AG04449 (cell line): ENCODE measurements at regions not wholly inside any gene's neighbourhood (a gene's known extent, or its start where the extent isn't known, plus 50 kb on each side); places are given as distances from the start of the nearest gene placed in this dataset.

Experiments used
- CTCF ChIA-PET: fragments of 350-600 bp; formaldehyde crosslinking; extraction: SDS; loops from one replicate; lab custom pipeline; 2021; ENCODE audit warnings: antibody characterized with exemption; lab: Yijun Ruan, JAX
- POLR2A ChIA-PET: fragments of 400-600, 350-600 bp; formaldehyde crosslinking; extraction: SDS; loops from one replicate; lab custom pipeline; 2020; ENCODE audit warnings: antibody characterized with exemption, inconsistent platforms; lab: Yijun Ruan, JAX
- DNase-seq: peaks from one replicate; pipeline ENCODE4 v3.0.0-alpha.2; 2010; ENCODE audit warnings: low read depth, low spot score
- H3K4me3 ChIP-seq: 2 replicates; pipeline ENCODE4 v1.5.1; 2011; ENCODE audit warnings: low read depth, mild to moderate bottlenecking, control low read depth, low read length
- TF ChIP-seq, protein P1 (sequence below): IDR thresholded peaks from one replicate; pipeline ENCODE4 v1.5.1; 2011; ENCODE audit warnings: mild to moderate bottlenecking, moderate library complexity, low read length, control low read depth, inconsistent platforms; ENCODE audit not compliant: insufficient read depth; ENCODE audit errors: missing control alignments

GRCh38 chr13:34587576-34587975, 354.5 kb upstream of the NBEA start:
- TF ChIP-seq, protein P1, sequence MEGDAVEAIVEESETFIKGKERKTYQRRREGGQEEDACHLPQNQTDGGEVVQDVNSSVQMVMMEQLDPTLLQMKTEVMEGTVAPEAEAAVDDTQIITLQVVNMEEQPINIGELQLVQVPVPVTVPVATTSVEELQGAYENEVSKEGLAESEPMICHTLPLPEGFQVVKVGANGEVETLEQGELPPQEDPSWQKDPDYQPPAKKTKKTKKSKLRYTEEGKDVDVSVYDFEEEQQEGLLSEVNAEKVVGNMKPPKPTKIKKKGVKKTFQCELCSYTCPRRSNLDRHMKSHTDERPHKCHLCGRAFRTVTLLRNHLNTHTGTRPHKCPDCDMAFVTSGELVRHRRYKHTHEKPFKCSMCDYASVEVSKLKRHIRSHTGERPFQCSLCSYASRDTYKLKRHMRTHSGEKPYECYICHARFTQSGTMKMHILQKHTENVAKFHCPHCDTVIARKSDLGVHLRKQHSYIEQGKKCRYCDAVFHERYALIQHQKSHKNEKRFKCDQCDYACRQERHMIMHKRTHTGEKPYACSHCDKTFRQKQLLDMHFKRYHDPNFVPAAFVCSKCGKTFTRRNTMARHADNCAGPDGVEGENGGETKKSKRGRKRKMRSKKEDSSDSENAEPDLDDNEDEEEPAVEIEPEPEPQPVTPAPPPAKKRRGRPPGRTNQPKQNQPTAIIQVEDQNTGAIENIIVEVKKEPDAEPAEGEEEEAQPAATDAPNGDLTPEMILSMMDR = no peak
- ChIA-PET CTCF (no interaction called here), POLR2A (no interaction called here)
- no peak for DNase-seq
- H3K4me3 ChIP-seq = no peak overlapping the region

DNA sequence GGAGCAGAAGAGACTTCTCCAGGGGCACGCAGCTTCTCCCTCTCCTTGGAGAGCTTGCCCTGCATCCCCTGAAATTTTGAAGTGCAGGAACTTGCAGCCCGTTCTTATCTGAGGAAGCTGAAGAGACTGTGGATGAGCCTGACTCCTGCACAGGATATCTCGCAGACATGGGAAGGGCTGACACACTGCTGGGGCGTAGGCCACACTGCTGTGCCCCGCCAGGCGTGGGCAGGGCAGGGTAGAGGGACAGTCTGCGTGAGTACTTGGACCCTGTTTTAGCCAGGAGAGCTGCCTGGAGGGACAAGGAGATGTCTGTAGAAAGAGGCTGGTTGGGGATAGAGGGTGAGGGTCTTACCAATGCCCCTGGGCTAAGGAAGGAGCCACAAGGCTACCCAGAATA, 353.7 kb upstream of the NBEA start:
- TF ChIP-seq, protein P1 = no peak
- no peak overlapping the region for H3K4me3 ChIP-seq
- POLR2A ChIA-PET = no interaction called here
- CTCF ChIA-PET = no interaction called here
- no peak for DNase-seq

DNA sequence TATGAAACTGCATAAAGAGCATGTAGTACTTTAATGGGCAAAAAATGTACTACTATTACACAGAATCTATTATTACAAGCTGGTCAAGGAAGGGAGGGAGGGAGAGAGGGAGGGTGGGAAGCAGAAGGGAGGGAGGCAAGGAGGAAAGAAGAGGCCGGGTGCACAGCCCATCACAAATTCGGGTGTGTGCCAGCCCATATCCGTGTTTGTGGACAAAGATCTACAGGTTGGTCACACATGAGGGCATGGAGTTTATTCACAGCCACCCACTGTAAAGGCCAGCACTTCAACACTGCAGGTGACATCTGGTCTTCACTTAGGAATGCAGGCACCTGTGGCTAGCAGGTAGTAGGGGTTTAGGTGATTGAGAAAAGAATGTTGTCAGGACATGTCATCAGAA, 352.5 kb upstream of the NBEA start:
- POLR2A ChIA-PET = no interaction called here
- DNase-seq = no peak
- TF ChIP-seq, protein P1 = no peak
- CTCF ChIA-PET = no interaction called here
- no peak overlapping the region for H3K4me3 ChIP-seq

- no peak for DNase-seq
- CTCF ChIA-PET = no interaction called here
Observed at GRCh38 chr13:34591129-34591528, 350.9 kb upstream of the NBEA start.

GRCh38 chr13:34591900-34592529, 350.1 kb upstream of the NBEA start:
- POLR2A ChIA-PET = no interaction called here
- DNase-seq = no peak
- CTCF ChIA-PET = no interaction called here
- TF ChIP-seq, protein P1 = no peak
- no peak overlapping the region for H3K4me3 ChIP-seq

More at GRCh38 chr13:34591129-34591528, 350.9 kb upstream of the NBEA start:
- H3K4me3 ChIP-seq = no peak overlapping the region
- TF ChIP-seq, protein P1 = no peak
- POLR2A ChIA-PET = no interaction called here

DNA sequence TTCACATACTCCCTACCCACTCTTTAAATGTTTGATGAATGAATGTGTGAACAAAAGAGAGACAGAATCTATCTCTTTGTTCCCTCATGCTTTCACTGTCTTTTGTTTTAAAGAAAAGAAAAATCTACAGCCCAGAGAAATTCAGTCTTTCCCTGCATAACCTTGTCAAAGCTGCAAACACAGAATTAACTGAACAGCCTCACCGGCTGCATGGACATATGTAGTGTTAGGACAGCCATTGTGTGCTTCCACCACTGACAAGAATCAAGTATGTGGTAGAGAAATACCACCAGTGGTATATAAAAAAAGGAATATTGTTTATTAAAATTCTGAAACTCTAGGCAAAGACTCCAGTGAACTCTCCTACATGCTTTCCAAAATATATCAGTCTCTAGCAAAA, 348.4 kb upstream of the NBEA start:
- H3K4me3 ChIP-seq = no peak overlapping the region
- TF ChIP-seq, protein P1 = no peak
- DNase-seq = no peak
- POLR2A ChIA-PET = no interaction called here
- CTCF ChIA-PET = no interaction called here
